T-helper 2 cell (primary cell): ENCODE measurements at regions not wholly inside any gene's neighbourhood (a gene's known extent, or its start where the extent isn't known, plus 50 kb on each side); places are given as distances from the start of the nearest gene placed in this dataset.

Source experiments
- DNase-seq, 5 experiments: peaks; one replicate each; pipeline versions ENCODE4 v3.0.0 to v3.0.0-alpha.2; 2012 to 2022

DNA sequence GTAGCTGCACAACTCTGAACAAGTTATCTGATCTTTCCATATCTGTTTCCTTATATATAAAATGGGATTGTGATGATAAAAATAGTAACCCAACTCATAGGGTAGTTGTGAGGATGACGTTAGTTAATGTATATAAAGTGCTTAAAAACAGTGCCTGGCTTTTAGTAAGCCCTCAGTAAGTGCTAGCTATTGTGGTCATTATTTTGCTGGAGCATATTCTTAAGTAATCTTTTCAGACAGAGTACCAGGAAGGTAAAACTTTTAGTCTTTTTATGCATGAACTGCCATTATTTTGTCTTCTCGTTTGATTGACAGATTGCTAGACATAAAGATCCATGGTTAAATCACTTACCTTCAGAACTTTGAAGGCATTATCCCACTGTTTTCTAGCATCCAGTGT, 62.5 kb upstream of the SIM2 start:
- no peak for DNase-seq

DNA sequence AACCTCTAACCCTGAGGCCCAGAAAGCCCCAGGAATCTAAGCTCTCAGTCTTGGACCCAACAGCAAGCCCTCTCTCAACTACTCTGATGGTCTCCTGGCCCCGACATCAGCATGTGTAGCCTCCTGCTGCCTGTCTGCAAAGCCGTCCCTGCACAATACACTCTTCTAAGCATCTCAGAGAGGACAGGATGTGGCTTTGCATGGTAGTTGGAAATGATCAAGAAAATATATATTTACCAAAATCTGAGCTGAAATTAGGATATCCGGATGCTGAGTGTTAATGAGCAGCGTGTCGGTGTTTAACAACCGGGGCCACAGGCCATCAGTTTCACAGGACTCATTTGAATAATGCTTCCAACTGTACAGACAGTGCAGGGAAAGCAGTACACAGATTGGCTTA, 59.1 kb upstream of the SIM2 start:
- peak in 1 of 5 experiments; percentile 51 for DNase-seq

DNA sequence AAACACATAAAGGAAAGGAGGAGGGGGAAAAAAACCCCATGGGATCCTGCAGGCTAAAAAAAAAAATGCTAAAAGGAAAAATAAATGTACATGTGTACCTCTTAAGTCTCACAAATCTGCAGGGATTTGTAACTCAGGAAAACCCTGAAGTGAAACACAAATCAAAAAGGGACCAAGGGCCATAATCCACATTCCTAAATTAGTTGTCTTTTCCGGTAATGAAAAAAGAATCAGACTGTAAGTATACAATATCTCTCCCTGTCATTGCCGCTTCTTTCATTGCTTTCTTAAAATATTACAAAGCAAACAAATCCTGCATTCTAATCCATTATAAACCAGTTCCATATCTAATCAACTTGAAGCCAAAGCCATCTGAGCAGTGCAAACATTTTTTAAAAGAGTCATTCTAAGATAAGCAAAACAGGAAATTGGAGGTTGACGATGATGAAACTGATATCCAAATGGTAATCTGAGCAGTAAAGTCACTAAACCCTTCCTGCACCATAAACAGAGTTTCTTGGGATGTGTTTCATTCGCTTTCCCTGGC, 58.7 kb upstream of the SIM2 start:
- peak in 1 of 5 experiments; percentile 40 for DNase-seq

DNA sequence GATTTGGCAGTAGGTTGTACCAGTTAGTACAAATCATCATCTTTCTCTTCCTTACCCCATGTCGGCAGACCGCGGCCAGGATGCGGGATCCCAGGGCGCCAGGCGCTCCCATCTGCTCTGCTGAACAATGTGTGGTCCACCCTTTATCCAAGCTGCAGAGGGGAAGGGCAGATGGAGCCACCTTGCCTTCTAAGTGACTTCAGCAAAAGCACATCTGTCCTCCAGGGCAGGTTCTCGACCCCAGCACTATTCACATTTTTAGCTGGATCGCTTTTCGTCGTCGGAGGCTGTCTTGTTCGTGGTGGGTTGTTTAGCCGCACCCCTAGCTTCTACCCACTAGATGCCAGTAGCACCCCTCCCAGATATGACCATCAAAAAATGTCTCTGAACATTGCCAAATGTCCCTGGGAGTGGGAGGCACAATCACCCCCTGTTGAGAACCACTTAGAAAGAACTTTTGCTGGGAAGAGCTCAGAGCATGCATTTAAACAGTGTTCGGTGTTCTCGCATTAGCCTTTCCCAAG, 58.1 kb upstream of the SIM2 start:
- DNase-seq: no peak

DNA sequence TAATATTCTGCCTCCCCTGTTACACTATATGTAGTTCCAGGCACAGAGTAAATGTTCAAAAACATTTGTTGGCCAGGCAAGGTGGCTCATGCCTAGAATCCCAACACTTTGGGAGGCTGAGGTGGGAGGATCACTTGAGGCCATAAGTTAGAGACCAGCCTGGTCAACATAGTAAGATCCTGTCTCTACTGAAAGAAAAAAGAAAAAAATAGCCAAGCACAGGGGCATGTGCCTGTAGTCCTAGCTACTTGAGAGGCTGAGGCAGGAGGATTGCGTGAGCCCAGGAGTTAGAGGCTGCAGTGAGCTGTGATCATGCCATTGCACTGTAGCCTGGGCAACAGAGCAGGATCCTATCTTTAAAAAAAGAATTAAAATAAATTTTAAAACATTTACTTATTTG, 57.6 kb upstream of the SIM2 start:
- no peak for DNase-seq

DNA sequence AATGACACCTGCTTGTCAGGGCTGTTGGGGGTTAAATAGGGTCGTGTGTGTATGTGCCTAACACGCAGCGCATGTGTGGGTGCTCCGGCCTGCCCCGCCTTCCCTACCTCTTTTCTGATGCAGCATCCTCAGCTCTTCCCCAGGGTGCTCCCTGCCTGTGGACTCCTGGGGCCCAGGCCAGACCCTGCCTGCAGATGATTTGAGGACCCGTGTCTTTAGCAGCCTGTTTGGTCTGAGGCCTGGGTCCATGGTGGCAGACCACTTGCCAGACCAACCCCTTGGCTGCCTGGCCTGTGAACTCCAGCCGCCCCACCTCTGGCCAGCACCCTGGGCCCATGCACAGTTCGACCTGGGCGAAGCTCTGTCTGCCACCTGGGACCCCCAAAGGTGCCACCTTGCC, 57.0 kb upstream of the SIM2 start:
- DNase-seq: no peak

DNA sequence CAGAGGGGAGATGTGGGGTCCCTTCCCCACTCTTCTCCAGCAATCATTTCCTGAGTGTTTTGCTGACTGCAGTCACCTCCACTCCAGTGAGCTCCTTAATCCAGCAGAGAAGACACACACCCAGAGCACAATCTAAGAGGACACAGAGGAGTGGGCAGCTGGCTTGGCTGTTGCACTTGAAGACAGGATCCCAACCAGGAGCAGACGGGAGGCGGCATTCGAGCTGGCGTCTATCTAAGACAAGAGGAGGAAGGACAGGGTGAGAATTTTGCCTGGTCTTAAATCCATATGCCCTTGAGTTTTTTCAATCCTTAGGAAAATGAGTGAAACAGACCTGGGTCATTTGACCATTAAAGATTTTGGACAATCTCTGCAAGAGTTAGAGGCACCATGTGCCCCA, 56.1 kb upstream of the SIM2 start:
- no peak for DNase-seq

DNA sequence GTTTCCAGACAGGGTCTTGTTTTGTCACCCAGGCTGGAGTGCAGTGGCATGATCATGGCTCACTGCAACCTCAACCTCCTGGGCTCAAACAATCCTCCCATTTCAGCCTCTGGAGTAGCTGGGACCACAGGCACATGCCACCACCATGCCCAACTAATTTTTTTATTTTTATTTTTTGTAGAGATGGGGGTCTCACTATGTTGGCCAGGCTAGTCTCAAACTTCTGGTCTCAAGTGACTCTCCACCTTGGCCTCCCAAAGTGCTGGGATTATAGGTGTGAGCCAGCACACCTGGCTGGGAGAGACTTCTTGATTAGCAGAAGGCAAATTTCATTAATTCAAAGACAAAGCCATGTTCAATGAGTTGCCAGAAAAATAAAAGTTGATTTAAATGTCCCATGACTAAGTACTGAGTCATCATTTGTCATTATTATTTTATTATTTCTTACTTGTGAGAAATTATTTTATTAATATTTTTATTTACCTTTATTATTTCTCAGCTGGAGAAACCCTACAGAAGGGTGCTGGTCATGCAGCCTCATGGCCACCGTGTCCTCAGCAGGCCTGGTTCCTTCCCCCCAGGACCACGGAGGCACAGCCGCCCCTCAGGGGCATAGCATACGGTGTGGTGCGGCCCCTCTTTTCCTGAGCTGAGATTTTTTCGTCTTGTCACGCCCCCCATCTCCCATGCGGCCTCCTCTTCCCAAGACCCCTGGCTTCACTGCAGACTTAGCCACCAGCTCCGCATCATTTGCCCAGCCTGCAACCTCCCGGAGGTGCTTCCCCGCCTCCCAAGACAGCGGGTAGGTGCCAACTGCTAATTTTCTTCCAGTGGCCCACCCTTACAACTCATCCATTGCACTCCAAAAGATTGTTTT, 55.3 kb upstream of the SIM2 start:
- DNase-seq: no peak

DNA sequence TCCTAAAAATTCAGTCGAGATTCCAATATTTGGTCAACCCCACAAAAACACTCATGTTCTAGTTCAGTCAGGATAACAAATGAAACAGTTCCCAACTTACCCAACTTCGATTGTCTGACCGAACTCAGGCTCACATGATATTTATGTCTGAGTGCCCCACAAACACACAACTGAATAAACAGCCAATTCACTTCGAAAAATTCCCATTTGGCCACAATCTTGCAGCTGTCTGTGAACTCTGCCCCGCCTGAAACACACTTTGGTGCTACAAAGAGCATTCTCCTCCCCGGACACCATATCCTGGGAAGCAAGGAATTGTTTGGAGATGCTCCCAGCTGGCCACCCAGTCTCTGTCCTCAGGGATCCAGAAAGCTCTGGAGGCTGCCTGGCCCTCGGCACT, 52.9 kb upstream of the SIM2 start:
- no peak for DNase-seq

DNA sequence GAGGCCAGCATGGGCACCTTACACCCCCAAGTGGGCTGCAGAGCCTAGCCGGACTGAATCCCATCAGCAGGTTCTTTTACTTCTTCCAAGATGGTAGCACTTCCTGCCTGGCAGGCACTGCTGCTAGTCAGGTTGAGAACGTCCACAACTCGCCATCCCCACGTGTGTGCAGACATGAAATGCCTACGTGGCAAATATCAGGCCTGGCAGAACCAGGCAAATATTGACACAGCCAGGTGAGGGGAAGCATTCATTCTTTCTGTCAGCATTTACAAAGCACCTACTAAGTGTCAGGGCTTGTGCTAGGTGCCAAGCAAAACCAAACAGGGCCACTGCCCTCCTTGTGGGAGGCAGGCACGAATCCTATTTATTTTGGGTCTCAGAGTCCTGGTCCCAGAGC, 52.3 kb upstream of the SIM2 start:
- DNase-seq: no peak

DNA sequence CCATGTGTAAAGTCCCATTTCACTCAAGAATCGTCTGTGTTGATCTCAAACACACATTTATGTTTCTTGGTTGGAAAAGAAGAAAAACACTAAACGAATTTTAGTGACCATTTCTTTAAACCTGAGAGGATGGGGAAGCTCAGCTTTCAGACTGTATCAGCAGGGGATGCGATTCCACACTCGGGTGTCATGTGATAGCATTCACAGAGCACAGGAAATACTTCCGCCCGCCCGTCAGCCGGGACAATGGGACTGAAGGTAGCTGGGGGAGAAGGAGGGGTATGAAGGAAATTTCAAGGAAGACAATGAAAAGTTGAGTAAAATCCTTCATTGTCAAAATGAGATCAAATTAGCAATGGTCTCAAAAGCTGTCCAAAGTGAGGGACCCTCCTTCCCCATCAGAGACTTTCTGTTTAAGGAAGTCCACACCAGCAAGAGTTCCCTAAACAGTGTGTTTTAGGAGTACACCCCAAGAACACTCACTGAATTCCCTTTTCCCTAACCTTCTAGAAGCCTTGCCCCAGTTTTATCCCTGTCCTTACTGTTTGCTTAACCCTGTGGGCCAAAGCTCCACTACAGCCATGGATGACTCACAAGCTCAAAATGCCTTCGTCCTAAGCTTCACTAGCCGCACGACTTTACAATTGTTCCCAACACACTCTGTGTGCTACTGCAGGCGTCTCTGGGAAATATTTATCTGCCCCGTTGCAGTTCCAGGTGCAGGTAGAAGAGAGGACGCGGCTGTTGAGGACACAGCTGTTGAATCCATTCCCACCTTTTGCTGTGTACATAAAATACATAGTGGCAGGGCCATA, 51.4 kb upstream of the SIM2 start:
- no peak for DNase-seq
